ENCODE measurements at regions not wholly inside any gene's neighbourhood (a gene's known extent, or its start where the extent isn't known, plus 50 kb on each side); places are given as distances from the start of the nearest gene placed in this dataset.

- intact Hi-C loops (cut with DNase I) = no loop called here
- TF ChIP-seq, protein P1, sequence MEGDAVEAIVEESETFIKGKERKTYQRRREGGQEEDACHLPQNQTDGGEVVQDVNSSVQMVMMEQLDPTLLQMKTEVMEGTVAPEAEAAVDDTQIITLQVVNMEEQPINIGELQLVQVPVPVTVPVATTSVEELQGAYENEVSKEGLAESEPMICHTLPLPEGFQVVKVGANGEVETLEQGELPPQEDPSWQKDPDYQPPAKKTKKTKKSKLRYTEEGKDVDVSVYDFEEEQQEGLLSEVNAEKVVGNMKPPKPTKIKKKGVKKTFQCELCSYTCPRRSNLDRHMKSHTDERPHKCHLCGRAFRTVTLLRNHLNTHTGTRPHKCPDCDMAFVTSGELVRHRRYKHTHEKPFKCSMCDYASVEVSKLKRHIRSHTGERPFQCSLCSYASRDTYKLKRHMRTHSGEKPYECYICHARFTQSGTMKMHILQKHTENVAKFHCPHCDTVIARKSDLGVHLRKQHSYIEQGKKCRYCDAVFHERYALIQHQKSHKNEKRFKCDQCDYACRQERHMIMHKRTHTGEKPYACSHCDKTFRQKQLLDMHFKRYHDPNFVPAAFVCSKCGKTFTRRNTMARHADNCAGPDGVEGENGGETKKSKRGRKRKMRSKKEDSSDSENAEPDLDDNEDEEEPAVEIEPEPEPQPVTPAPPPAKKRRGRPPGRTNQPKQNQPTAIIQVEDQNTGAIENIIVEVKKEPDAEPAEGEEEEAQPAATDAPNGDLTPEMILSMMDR (IDR thresholded peaks at IDR 0.05) = no peak
- H3K27me3 ChIP-seq (ENCODE audit: insufficient read depth in 3 of 3, low read length in 2 of 3) = no peaks in the 10 kb centered on the region
- DNase-seq (no peak), ATAC-seq (no peak)
- H3K9me3 ChIP-seq = no peaks in the 10 kb centered on the region
- H3K4me3 ChIP-seq = no peak overlapping the region
- no peaks in the 10 kb centered on the region for H3K4me1 ChIP-seq
- no peak overlapping the region for H3K27ac ChIP-seq
- 24 to 52% (median 36%) methylated on average over 2 of the region's 2 CpGs for WGBS, 3 donors
- no peaks in the 10 kb centered on the region for H3K36me3 ChIP-seq (ENCODE audit: insufficient read depth in 1 of 2, low read depth in 1 of 2)
These were observed 212.3 kb downstream of the LMBRD1 start for GRCh38 chr6:69584536-69584912.

DNA sequence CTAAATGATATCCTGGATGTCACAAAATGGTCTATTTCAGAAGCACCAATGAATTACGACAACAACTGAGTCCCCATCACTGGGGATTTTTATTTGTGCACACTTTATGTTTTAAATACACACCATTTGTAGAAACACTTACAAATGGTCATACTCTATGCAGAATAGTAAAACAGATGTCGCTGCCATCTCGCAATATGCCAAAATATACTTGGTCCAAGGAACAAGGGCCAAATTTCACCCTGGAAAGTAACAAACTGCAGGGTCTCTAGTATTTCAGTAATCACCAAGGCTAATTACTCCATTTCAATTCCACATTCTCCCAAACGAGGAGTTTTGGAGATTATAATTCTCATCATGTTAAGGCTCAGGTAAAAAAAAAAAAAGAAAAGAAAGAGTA is 215.2 kb downstream of the LMBRD1 start:
- intact Hi-C loops (cut with DNase I) = no loop called here
- H3K27me3 ChIP-seq (ENCODE audit: insufficient read depth in 3 of 3, low read length in 2 of 3) = no peaks in the 10 kb centered on the region
- TF ChIP-seq, protein P1 (IDR thresholded peaks at IDR 0.05) = no peak
- 38 to 48% (median 38%) methylated on average over 4 of the region's 4 CpGs for WGBS, 3 donors
- H3K27ac ChIP-seq = no peak overlapping the region
- ATAC-seq (no peak), DNase-seq (no peak)
- no peaks in the 10 kb centered on the region for H3K36me3 ChIP-seq (ENCODE audit: insufficient read depth in 1 of 2, low read depth in 1 of 2)
- H3K9me3 ChIP-seq = no peaks in the 10 kb centered on the region
- H3K4me1 ChIP-seq = no peaks in the 10 kb centered on the region
- no peak overlapping the region for H3K4me3 ChIP-seq

GRCh38 chr6:69580706-69581105 is 216.1 kb downstream of the LMBRD1 start:
- TF ChIP-seq, protein P1 (IDR thresholded peaks at IDR 0.05) = no peak
- ATAC-seq (no peak), DNase-seq (no peak)
- no peaks in the 10 kb centered on the region for H3K9me3 ChIP-seq
- no peaks in the 10 kb centered on the region for H3K27me3 ChIP-seq (ENCODE audit: insufficient read depth in 3 of 3, low read length in 2 of 3)
- no peak overlapping the region for H3K4me3 ChIP-seq
- no peaks in the 10 kb centered on the region for H3K4me1 ChIP-seq
- intact Hi-C loops (cut with DNase I) = no loop called here
- no peaks in the 10 kb centered on the region for H3K36me3 ChIP-seq (ENCODE audit: insufficient read depth in 1 of 2, low read depth in 1 of 2)
- no peak overlapping the region for H3K27ac ChIP-seq

DNA sequence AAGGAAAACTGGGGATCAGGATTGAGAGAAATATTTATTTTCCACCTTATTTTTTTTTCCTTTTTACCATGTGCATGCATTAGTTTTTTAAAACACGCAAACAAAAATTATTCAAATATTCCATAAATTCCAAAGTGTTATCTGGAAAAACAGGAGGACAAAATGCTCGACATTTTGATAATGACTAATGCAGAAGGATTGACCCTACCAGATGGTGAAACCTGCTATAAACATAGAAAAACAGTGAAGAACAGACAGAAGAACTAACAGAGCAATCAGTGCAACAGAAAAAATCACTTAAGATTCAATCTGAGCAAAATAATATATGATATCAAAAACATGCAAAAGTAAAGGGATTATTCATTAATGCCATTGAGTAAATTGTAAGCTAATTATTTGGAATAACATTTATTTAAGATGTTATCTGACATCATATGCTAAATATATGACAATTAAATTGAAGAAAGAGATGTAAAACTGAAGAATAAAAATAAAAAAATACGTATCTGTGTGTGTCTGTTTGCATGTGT is 218.4 kb downstream of the LMBRD1 start:
- no peak overlapping the region for H3K27ac ChIP-seq

GRCh38 chr6:69571234-69571633 is 225.6 kb downstream of the LMBRD1 start:
- Histone ChIP-seq H3K4me1 (no peaks in the 10 kb centered on the region), H3K36me3 (ENCODE audit: insufficient read depth in 1 of 2, low read depth in 1 of 2) (no peaks in the 10 kb centered on the region), H3K4me3 (no peak overlapping the region), H3K27me3 (ENCODE audit: insufficient read depth in 3 of 3, low read length in 2 of 3) (no peaks in the 10 kb centered on the region), H3K27ac (no peak overlapping the region), H3K9me3 (no peaks in the 10 kb centered on the region)
- no peak for DNase-seq
- 83 to 95% (median 89%) methylated on average over 1 of the region's 1 CpG for WGBS, 3 donors
- no peak for ATAC-seq
- TF ChIP-seq, protein P1 (IDR thresholded peaks at IDR 0.05) = no peak
- intact Hi-C loops (cut with DNase I) = no loop called here

More for the DNA sequence above, 218.4 kb downstream of the LMBRD1 start:
- Histone ChIP-seq H3K9me3 (no peaks in the 10 kb centered on the region), H3K4me3 (no peak overlapping the region), H3K4me1 (no peaks in the 10 kb centered on the region), H3K27me3 (ENCODE audit: insufficient read depth in 3 of 3, low read length in 2 of 3) (no peaks in the 10 kb centered on the region), H3K36me3 (ENCODE audit: insufficient read depth in 1 of 2, low read depth in 1 of 2) (no peaks in the 10 kb centered on the region)
- ATAC-seq (no peak), DNase-seq (no peak)
- TF ChIP-seq, protein P1 (IDR thresholded peaks at IDR 0.05) = no peak
- intact Hi-C loops (cut with DNase I) = no loop called here
- WGBS, 3 donors = 45 to 57% (median 46%) methylated on average over 3 of the region's 3 CpGs
